GM23248 (cell line): ENCODE measurements at regions not wholly inside any gene's neighbourhood (a gene's known extent, or its start where the extent isn't known, plus 50 kb on each side); places are given as distances from the start of the nearest gene placed in this dataset.

ENCODE experiments used
- EZH2 ChIP-seq: fragments of 200-600 bp; sonication (generic); IDR thresholded peaks from 2 replicates; pipeline ENCODE4 v1.6.1; 2018; ENCODE audit warnings: antibody characterized with exemption, mild to moderate bottlenecking; ENCODE audit not compliant: insufficient read depth, poor library complexity, severe bottlenecking
- EZH2phosphoT487 ChIP-seq: fragments of 200-600 bp; sonication (generic); IDR thresholded peaks from 2 replicates; pipeline ENCODE4 v1.6.1; 2018; ENCODE audit warnings: antibody characterized with exemption, moderate library complexity, mild to moderate bottlenecking, low read depth; ENCODE audit not compliant: insufficient read depth

GRCh38 chr2:62654423-62654791 is 51.1 kb upstream of the EHBP1 start:
- TF ChIP-seq EZH2 (no peak), EZH2phosphoT487 (no peak)
